GM21447 (cell line): ENCODE measurements at regions not wholly inside any gene's neighbourhood (a gene's known extent, or its start where the extent isn't known, plus 50 kb on each side); places are given as distances from the start of the nearest gene placed in this dataset.
"Not testable (repeated sequence)": the region's sequence is repeated elsewhere in the genome, so short reads cannot be mapped to it uniquely, and the experiment has no call there.

Experiments used
- ATAC-seq: cut with Tn5 transposase; IDR thresholded peaks from one replicate; pipeline ENCODE4 v1.9.1; 2021; ENCODE audit not compliant: unreplicated experiment

DNA sequence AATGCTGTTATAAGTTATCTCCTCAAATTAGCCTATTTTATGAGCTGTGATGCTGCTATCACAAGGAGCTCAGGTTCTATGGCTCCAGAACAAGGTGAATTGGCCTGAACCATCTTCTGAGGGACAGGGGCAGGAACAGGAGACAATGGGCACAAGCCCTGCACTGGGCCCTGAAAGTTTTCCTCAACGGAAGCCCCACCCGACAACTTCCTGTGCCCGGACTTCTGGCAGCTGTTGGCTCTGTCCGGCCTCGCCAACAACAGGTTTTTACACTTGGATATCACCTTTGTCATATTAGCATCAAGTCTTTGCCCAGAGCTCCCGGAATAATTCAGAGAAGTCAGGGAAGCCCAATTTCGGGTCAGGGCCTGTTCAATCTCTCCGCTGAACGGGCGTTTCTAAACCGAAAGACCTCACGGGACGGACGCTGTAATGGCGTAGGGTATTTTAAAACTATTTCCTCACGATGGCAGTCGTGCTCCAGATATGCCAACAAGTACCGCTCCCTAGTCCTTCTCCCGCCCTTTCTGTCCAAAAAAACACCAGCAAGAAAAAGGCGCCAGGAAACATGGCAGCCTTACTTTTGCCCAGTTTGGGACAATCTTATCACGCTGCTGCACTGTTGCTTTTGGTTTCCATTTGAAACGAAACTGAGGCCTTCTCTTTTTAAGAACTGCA lies 201.0 kb upstream of the STK26 start:
- ATAC-seq, result no peak

DNA sequence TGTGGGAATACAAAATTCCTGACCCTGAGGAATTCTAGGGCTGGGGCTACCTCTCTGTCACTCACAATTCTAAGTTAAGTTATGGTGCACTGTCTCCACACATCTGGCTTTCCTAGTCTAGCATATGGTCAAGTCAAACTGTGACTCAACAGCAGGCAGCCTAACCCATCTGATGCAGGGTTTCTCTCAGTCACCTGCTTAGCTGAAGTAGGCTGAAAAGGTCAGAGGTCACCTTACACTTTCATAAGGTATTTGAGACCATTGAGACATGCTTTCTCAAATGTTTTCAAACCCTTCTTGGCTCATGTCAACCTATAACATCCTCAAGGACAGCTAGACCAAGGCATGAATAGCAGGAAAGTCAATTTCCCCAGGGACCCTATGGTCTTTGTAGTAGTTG lies 196.5 kb upstream of the STK26 start:
- no peak for ATAC-seq

DNA sequence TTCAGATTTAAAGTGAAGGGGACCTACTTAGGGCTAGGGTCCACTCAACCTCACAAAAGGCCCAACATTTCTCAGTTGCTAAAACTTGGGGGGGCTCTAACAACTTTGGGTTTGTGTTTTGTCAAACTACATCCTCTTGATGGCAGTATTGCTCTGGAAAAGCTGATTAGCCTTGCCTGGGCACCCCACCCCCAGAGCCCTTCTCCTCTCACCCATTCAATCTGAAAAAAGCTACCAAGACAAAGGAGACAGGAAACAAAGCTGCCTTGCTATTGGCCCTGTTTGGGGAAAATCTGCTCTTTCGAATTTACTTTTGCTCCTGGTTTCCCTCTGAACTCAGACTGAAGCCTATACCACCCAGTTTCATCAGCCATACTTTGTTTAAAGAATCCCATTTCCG lies 195.2 kb upstream of the STK26 start:
- peak; percentile 41 for ATAC-seq

DNA sequence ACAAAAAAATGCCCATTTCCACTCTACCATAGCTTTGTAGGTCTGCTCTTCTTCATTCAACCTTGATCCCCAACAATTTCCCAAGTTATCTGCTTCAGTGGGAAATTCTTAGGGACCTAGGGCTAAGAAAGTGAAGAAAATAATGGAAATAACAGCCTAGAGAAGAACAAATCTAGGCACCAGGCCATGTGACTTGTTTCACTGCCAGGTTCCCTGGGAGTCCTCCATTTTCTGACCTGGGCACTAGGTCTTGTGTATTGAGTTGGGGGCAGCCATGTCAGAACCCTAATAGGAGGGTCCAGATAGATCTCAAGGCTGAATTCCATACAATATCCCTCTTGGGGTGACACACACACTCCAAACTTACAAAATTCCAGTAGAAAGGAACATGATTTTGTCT lies 194.6 kb upstream of the STK26 start:
- ATAC-seq, result no peak

DNA sequence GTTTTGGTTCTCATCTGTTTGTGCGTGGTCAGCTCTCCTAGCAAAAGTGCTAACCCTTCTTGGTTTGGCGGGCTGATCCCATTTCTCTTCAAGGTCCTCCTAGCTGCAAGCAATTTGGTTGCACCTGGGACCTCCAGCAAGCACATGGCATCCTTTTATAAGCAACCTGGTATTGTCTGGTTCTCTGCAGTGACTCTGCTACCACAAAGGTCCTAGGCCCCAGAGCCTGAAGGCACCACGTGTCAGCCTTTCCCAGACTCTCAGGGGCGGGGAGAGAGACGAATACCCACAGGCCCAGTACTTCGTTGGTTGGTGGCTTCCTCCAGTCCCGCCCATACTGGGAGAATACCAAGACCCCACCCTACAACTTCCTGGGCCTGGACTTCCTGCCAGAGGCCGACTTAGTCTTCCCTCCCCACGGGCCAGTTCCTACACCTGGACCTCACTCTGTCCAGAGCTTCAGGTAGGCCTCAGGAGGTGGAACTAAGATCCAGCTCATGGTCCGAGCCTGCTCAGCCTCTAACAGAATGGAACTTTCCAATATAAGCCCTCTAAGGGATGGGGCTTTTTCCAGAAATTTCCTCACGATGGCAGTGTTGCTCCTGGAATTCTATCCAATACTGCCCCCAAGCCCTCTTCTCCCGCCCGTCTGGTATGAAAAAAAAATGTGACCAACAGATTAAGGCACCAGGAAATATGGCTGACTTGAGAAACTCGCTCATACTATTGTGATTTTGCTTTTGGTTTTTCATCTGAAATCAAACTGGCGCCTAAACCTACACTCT lies 192.5 kb upstream of the STK26 start:
- ATAC-seq, result peak; percentile 81

DNA sequence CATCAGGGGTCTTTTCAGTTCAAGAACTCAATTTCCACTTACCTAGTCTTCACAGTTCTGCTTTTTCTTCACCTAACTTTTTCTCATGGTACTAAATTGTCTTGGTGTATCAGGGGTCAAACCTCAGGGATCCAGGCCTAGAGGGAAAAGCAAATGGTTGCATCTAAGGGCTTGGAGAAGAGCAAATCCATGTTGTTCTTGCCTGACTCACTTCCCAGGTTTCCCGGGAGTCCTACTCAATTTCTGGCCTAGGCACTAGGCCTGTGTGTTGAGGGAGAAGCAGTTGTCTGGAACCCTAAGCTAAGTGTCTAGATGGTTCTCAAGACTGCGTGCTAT lies 191.9 kb upstream of the STK26 start:
- no peak for ATAC-seq

DNA sequence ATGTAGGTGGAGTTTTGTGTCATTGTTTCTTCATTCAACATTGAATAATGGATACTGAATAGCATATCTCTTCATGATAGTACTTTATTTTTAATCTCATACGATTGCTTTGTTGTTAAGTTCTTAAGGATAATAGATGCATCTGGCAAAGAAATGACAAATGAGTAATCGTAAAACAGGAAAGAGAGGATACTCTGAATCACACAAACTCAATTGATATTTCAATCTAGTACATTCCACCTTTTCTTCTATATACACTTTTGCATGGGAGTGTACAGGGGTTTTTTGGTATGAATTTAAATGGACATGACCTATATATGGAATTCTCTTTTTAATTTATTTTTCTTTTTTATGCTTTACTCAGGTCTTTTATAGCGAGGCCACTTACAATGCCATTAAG lies 186.9 kb upstream of the STK26 start:
- ATAC-seq, result no peak

DNA sequence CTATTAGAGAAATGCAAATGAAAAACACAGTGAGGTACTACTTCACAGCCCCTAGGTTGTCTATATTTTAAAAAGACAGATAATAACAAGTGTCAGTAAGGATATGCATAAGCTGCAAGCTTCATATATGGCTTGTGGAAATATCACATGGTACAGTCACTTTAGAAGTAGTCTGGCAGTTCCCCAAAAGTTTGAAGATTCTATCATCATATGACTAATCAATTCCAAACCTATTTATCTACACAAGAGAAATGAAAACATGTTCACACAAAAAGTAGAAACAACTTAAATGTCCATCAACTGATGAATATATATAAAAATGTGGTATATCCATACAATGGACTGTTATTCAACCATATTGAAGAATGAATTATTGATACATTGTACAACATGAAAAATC lies 185.8 kb upstream of the STK26 start:
- ATAC-seq, result no peak

DNA sequence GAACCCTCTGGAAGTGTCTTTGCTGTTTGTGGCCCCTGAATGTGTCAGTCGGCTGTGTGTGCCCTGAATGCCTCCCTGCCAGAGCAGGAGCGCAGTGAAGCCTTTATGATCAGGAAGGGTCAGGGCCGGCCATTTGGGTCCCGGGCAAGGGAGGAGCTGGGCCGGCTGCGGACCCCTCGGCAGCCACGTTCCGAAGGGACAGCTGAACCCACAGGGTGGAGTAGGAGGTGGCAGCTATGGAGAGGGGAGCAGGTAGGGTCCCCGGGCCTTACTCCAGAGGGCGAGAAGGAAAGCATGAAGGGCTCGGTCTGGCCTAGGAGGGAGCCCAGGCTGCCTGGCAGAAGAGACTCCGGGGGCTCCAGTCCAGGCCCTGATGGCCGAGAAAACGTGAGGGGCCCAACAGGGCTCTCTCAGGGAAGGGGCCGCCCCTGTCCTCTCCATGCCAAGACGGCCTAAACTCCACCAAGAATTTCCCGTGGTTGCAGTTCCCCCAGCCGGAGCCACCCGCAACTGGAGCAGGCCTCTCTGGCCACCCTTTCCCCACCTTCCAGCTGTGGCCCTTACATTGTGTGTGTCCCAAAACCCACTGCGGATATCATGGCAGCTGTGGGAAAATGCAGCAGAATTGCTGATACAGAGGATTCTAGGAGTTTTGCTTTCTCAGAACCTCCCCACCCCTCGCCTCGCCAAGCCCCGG lies 182.2 kb upstream of the STK26 start:
- ATAC-seq, result no peak

DNA sequence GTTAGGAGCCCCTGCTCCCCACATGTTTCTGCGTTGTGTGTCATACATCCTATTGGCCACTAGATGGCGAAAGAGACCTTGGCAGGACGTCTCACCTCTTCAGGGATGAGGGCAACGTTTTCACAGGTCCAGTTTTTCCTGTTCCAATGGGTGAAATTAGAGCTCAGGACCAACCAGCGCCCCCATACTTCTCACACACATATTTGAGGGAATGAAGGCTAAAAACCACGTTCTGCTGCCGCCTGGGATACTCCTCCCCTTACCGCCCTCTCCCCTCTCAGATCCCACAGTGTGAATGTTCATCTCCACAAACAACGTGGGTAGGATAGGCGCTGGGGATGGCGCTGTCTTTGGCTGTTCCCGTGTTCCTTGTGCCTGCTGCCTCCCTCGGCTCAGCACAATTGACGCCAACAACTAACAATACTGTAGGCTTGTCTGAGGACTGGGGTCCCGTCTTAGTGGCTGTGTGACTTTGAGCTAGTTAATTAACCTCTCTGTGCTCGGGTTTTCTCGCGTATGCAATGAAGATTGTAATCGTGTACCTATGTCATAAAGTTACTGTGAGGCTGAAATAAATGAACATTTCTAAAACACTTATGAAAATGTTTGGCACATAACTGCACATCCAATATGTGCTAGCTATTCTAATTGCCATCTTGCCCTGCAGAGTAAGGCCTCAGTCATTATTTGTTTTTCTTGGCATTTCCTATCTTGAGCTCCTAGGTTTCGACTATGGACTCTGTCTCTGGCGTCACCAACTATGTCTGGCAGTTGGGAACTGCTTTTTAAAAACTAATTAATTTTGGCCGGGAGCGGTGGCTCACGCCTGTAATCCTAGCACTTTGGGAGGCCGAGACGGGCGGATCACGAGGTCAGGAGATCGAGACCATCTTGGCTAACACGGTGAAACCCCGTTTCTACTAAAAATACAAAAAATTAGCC lies 181.3 kb upstream of the STK26 start:
- peak; percentile 69 for ATAC-seq

DNA sequence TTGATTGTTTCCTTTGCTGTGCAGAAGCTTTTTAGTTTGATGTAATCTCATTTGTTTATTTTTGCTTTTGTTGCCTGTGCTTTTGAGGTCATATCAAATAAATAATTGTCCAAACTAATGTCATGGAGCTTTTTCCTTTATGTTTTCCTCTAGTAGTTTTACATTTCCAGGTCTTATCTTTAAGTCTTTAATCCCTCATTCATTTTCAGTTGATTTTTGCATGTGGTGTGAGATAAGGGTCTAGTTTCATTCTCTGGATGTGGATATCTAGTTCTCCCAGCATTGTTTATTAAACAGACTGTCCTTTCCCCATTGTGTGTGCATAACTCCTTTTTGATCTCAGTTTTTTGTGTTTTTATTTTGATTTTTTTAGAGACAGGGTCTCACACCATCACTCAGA lies 179.1 kb upstream of the STK26 start:
- no peak for ATAC-seq

DNA sequence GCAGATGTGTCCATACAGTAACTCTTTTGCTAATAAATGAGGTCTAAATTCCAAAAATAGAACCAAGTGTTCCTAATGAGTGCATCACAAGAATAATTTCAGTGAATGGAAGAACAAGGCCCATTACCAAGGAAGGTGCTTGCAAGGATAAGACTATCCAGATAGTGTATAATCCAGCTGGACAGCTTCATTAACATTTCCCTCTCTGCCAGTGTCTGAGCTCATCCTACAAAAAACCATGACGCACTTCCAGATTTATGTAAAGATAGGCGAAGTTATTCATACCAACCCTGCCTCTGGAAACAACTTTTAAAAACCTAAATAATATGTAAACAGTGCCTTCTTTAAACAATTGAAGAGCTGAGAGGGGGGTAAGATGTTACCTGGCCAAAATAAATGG lies 177.9 kb upstream of the STK26 start:
- no peak for ATAC-seq

DNA sequence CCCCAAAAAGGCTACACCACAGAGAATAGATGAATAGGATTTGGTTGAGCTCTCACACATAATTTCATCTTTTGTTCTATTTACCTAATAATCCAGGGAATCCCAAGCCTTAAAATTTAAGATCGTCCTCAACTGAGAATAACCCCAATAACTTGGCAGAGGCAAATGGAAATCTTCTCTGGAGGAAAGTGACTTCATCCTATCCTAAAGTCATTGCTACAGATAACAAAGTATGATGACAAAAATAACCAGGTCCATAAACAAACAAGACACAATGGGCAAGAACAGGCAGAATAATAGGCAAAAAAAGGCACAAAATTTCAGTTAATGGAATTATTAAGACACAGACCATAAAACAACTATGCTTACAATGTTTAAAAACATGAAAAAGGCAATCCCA lies 177.3 kb upstream of the STK26 start:
- ATAC-seq, result no peak

DNA sequence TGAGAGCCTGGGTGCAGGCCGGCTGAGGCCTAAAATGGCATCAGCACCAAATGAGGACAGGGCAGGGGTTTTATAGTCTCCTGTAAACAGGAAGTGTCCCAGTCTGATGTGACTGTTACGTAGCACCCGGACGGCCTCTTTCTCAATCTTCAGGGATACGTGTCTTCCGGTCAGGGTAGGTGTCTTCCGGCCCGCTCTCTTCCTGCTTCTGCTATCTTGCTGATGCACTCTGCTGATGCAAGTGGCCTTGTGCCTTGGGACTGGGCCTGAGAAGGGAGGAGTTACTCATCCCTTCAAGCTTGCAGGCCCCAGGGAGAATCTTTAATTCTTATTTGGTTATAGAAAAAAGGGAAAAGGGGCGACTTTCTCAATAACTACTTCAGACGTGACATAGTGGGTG lies 172.1 kb upstream of the STK26 start:
- ATAC-seq, result not testable (repeated sequence)

DNA sequence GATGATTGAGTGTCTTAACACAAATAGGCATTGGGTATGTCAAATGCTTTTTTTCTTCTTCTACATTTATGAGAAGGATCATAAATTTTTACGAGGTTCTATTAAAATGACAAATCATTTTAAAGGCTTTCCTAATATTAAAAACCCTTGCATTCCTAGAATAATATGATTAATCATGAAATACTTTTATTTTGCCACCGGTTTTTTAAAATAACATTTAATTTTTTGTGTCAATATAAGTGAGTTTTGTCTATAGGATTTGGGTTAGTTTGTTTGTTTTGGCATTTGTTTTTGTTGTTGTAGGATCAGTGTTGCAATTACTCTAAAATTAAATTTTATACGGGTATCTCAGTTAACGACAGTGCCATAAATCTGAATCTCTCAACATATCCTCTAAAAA lies 169.7 kb upstream of the STK26 start:
- no peak for ATAC-seq

DNA sequence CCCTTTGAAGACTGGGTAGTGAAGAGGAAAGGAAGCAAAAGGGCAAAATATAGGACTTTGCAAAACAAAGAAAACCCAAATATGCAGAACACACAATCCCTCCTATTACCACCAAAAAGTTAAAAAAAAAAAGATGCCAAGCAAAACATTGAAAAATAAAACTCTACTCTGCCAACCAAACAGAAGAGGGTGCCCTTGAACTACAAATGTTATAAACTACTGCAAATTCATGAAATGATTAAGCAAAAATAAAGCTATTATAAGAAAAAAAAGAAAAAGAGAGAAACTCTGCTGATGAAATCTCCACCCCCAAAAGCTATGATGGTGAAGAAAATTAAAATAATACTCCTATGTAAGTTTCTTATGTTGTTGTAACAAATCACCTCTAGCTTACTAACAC lies 168.5 kb upstream of the STK26 start:
- no peak for ATAC-seq

DNA sequence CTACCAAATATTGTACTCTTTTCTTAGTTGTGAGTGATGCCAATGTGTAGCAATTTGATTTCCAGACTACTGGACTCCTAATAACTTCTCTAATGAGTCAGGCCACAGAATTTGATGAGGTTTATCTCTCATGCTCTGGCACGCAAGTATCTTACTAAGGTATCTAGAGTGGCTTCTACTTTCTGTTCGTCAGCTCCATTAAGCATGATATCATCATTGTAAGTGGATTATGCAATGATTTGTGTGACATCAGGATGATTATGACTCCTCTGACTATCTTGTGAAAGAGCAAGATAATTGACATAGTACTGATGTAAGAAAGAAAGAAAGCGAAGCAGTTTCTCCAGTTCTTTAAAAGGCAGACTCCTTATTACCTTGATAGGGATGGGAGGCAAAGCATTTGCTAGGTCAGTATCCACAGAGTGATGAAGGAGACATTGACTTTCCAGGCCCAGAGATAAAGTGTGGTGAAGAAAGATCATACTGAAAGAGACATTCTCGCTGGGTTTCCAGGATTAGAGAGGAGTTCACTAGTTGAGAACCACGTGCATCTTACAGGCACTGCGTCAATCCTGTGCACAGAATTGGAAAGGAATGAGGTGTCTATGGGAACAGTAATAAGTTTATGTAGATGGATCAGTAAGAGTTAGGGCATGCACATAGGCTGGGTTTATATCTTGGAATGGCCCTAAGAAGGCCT lies 161.9 kb upstream of the STK26 start:
- no peak for ATAC-seq

DNA sequence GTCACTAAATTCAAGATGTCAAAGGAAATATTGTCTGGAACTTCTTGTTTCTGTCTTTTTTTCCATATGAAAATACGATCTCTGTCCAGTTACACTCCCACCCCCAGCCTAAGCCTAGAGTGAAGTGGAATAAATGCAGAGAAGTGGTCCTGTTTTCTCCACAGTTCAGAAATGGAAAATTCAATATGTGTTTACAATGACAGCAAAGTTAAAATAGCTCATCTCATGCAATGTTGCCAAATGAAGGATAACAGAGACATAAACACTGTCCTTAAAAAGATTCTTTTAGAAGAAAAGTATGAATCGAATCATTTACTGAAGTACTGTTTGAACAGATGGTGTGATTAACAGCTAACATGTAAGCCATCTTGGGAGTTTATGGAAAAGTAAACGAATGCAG lies 160.8 kb upstream of the STK26 start:
- no peak for ATAC-seq

DNA sequence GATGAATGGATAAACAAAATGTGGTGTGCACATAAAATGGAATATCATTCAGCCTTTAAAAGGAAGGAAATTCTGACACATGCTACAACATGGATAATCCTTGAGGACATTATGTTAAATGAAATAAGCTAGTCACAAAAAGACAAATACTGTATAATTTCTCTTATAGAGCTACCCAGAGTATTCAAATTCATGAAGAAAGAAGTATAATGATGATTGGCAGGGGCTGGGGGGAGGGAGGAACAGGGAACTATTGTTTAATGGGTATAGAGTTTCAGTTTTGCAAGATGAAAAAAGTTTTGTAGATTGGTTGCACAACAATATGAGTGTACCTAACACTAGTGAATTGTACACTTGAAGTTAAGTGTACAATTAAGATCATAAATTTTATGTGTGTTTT lies 153.9 kb upstream of the STK26 start:
- no peak for ATAC-seq

DNA sequence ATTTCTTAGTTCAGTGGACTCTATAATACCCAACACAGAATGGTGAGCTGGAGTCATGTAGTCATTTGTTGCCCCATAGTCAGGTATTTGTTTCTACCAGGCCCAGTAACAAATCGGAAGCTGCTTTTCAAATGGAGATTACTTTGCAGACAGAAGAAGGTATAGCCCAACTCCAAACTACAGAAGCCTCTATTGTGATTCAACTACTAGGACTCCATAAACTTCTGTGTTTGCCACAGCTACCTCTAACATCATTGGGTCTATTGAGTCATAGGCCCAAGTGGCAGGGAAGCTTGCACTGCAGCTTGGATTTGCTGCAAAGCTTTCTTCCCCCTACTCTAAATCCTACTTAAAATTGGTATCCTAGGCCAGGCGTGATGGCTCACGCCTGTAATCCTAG lies 148.8 kb upstream of the STK26 start:
- no peak for ATAC-seq

DNA sequence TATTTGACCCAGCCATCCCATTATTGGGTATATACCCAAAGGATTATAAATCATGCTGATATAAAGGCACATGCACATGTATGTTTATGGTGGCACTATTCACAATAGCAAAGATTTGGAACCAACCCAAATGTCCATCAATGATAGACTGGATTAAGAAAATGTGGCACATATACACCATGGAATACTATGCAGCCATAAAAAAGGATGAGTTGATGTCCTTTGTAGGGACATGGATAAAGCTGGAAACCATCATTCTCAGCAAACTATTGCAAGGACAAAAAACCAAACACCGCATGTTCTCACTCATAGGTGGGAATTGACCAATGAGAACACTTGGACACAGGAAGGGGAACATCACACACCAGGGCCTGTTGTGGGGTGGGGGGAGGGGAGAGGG lies 147.3 kb upstream of the STK26 start:
- ATAC-seq, result not testable (repeated sequence)
